NCI-H1092 (cell line): ENCODE measurements at regions not wholly inside any gene's neighbourhood (a gene's known extent, or its start where the extent isn't known, plus 50 kb on each side); places are given as distances from the start of the nearest gene placed in this dataset.
"Not testable (repeated sequence)": the region's sequence is repeated elsewhere in the genome, so short reads cannot be mapped to it uniquely, and the experiment has no call there.

Experiments
- DNase-seq: peaks from one replicate; lab custom pipeline; 2025; lab: John Stamatoyannopoulos, UW

DNA sequence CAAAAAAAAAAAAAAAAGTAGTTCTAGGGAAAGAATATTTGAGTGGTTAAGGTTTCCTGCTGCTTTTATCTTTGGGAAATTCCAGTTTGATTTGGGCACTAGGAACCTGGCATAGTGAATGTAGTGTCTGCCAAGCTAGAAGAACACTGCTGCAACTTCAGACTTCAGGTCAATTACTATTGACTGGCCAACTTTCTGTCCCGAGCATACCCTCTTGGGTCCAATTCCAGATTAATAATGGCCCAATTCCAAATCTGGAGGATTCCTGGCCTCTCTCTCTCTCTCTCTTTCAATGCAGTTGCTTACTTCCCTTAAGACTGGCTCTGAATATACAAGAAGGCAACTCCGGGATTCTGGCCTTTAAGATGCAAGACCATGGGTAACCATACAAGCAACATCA lies 74.9 kb downstream of the ANKEF1 start:
- no peak for DNase-seq

DNA sequence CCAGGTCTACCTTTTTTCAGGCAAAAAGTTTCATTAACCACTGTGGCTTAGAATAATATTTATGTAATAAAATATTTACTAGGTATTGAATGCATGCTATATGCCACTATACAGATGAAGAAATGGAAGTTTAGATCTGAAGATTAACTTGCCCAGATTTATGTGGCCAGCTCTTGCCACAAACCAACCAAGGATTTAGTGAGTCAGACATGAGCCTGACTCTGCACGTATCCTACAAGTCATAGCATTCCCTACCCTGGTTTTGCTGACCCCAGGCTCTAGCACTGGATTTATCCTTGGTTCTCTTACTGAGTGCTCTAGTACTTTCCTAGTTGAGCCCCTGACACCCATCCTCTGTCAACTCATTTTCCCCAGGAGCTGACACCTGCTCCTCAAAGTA lies 75.4 kb downstream of the ANKEF1 start:
- no peak for DNase-seq

DNA sequence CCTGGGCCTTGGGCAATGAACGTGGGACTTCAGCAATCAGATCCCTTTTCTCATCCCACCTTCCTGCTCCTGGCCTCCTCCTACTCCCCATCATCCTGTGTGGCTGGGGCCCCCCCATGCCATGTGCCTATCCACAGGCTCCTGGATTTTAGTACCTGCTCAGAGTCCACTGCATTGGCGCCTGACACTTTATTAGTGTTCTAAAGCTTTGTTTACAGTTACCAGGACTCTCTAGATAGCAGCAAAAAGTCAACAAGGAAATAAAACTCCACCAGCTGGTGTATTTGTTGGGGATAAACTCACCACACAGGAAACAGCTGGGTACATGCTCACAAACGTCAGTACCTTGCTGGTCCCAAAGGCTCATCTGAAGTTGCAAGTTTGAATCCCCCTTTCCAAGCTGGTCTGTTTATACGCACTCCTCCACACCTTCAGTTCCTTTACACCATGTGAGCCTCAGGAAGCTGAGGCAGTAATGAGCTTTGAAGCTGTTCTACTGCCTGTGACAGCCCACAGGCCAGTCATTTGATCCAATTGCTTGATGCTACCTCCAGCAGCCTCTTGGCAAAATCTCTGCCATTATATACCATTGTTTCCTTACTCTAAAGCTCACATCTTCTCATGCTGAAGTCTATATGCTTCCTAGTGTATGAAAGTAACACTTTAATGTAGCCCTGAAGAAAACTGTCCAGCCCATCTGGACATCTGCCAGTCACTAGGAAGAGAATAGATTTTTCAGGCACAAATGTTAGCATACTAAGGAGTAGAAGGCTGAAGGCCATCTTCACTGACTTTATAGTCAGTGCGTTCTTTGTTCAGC lies 76.6 kb downstream of the ANKEF1 start:
- DNase-seq = peak; percentile 7

DNA sequence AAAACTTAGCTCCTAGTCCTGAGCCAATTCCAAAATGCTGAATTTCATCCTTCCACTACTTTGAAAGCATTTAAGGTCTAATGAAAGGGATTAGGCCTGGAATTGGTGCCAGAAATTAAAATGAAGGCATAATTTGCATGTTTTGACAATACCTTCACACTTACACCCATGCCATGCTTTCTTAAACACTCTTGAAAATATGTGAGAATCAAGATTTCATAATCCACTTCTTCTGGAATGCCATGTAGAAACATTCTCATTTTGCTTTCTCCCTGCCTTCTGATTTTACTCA lies 77.1 kb downstream of the ANKEF1 start:
- no peak for DNase-seq

DNA sequence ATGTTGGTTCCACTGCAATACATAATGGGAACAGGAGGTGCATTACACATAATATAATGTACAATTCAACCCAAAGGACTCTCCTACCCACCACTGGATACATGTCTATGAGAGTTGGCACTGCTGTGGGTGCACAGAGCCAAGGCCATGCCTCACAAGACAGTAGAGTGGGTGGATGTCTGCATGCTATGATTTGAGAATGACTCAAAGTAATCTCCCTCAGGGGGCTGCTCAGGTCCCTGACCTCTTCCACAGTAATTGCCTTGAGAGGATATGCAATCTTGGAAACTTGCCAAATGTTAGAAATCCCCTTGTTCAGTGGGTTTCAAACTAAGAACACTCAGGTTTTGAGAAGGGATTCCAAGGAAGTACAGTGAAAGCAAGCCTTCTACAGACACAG lies 79.0 kb downstream of the ANKEF1 start:
- DNase-seq = no peak

DNA sequence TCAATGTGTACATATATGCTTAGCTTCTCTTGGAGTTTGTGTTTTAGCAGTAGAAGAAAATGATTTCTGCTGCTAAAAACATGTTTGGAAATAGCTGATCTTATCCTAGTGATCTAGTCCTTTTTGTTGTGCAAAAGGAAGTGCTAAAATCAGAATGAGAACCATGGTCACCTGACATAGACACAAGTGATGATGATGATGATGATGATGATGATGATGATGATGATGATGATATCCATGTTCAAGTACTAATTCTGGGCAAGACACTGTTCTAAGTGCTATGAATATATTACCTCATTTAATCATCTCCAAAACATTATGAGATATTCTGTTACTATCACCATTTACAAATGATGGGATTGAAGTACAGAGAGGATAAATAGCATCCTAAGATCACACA lies 79.8 kb downstream of the ANKEF1 start:
- no peak for DNase-seq

DNA sequence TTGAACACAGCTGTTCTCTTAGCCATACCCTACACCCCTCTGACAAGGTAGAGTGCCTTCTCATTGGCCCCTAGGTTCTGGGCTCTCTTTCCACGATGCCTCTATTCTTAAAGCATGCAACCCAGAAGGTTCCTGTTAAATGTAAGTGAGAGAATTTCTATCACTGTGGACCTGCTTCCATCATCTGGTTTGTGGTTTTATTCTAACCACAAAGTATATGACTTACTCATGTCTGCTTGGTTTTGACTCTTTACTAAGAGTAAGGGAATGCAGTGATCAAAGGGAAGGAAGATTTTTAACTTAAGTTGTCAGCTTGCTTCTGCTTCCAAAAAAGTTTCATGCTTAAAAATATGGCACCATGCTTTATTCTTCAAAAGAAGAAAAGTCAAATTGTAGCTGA lies 80.2 kb downstream of the ANKEF1 start:
- no peak for DNase-seq

DNA sequence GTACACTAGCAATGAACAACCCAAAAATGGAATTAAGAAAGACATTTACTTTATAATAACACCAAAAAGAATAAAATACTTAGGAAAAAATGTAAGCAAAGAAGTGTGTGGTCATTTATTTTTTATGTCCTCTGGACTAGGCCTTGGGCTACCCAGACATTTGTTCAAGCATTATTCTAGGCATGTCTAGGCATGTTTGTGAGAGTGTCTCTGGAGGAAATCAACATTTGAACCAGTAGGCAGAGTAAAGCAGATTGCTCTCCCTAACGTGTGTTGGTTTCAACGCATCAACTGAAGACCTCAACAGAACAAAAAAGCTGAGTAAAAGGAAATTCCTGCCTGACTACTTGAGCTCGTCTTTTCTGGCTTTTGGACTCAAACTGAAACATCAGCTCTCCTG lies 84.5 kb downstream of the ANKEF1 start:
- no peak for DNase-seq

DNA sequence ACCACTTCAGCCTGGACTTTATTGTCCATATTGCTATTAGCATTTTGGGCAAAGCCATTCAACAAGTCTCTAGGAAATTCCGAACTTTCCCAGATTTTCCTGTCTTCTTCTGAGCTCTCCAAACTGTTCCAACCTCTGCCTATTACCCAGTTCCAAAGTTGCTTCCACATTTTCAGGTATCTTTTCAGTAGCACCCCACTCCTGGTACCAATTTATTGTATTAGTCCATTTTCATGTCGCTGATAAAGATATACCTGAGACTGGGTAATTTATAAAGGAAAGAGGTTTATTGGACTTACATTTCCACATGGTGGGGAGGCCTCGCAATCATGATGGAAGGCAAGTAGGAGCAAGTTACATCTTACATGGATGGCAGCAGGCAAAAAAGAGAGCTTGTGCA lies 90.1 kb downstream of the ANKEF1 start:
- DNase-seq = not testable (repeated sequence)

DNA sequence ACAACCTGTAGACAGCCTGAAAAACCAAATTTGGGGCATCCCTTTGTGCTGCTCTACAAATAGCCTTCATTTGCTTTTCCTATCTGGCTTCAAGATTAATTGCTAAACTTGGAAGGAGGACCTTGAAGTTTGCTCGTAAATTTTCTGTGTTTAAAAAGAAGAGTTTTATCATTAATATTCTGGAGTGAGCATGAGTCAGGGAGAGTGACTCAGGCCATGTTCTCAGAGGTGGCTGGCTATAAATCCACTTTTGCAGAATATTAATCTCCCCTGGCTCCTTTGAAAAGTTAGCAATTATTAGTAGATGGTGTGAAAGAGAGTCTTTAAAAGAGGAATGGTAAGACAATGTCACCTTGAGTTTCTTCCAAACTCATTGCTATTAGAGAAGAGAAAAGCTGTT lies 91.0 kb downstream of the ANKEF1 start:
- DNase-seq = no peak

DNA sequence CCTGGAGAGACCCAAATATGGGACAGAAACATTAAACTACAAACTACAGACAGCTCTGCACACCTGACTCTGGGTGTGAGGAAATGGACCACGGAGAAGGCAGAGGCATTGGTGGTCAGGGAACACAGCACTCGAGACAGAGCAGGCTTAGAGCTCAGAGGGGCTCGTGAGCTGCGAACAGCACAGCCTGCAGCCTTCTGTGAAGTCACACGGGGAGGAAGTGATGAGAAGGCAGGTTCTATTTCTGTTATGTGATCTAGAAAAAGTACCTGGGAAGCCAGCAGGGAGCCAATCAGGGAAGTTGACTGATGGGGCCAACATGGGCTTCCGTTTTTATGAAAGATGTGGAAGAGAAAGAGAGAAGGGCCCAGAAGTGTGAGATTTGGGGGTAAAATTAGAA lies 88.9 kb upstream of the SNAP25 start:
- no peak for DNase-seq

DNA sequence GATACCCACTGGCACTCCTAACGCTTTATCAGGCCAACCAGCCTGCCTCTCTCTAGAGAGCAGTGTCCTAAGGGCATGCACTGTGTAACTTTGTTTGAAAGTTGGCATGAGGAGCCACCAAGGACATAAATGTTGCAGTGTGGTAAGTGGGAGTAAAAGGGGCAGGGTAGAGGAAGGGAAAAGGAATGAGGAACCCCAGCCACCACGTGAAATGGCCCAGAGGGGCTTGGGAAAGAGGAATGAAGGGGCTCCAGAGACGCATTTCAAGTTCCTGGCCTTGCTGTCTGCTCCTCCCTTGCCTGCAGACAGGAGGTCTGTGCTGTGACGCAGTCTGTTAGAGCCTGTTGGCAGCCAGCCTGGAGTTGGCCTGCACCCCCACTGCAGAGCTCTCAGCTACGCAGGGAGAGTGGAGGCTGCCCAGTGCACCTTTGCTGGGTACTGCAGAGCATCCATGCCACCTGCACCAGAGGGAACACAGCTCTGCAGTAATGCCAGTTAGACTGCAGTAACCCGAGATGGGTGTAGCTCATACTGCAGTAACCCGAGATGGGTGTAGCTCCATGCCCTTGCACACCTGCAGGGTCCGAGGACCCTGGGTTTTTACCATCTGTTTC lies 86.8 kb upstream of the SNAP25 start:
- DNase-seq = peak; percentile 85

DNA sequence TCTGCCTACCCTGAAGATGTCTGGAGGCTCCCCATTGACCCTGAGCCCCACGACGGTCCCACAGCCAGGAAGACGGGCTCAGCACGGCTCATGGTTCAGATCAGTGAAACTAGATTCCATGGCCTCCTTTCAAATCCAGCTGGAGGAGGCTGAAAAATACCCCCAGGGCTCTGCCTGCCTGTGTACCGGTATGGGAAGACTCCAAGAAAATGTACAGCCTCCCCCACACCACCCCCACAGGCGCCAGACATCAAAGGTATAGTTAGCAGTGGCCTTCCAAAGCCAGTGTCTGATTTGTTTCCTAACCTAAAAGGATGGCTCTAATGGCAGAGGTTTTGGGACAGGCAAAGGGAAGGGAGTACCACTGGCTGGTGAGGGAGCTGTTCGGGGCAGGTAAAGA lies 86.2 kb upstream of the SNAP25 start:
- no peak for DNase-seq

DNA sequence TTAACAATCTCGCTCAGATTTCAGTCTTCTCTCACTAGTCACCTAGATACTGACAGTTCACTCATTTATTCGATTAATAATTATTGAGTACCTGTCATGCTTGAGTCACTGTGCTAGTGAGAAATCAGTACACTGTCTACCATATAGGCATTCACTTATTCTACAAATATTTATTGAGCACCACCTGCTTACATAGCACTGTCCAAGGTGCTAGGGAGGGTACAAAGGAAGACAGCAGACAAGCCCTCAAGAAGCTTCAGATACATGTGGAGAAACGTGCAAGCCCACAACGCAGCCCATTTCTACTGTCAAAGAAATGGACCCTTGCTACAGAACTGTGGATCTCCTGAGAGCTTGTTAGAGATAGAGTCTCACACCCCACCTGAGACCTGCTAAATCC lies 85.1 kb upstream of the SNAP25 start:
- no peak for DNase-seq

DNA sequence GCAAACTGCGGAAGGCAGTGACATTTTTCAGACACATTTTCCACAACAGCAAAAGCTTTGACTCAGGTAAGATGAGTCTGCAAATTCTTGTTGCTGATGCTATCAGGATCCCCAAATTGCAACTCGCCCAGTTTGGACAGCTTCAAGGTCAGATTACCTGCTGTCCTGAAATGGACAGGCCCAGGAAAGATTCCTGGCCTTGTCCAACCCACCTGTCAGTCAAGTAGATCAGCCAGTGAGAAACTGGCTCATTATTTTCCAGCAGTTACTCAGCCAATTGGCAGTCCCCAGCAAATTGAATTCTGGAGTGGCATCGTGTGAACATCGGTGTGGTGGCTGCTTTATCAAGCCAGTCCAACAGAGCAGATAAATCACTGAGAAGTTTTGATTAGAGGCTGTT lies 84.5 kb upstream of the SNAP25 start:
- DNase-seq = no peak

DNA sequence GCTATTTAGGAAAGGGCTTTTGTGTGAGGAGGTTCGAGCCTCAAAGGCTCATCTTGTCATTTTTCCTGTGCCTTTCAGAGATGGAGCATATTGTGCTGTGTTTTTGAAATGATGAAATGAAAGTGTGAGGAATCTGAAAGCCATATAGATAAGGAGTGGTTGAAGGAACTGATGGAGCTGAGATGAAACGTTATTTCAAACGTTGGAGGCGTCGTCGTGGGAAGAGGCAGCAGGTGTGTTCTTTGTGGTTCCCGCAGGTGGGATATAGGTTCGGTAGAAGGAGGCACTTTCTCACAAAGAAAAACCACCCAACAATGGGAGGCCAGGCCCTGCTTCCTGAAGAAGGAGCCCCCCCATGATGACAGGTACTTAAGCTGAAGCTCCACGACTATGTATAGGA lies 83.2 kb upstream of the SNAP25 start:
- no peak for DNase-seq

DNA sequence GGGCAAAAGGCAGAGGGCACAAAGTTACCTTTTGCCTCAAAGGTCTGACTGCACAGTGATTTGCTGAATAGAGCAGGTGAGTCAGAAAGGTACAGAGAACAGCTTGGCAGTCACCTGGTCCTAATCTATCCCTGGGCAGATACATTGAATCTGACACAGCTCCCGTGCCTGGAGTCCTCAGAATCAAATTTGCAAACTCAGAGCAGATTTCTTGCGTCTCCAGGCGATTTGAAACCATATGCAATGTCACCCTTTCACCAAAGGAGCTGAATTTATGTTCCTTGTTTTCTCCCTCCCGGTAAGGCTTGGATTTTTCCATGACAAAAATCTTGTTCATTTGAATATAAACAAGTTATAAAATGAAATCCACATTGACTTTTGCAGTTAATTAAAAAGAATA lies 81.6 kb upstream of the SNAP25 start:
- DNase-seq = no peak

DNA sequence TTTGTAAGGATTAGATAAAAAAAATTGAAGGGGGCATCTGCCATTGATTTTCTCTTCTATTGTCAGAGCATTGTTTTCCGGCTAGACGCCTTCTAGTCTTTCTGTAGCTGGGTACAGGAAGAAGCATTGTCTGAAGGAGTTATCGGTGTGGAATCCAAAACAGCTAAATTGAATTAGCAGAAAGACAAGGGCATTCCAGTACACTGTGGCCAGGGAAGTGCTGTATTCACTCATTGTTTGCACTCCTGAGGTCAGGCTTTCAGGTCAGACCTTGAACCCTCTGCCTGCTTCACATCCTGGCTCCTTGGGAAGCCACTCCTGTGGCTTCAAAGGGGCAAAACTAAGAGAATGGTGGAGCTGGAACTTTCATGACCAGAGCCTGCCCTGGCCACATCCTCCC lies 81.1 kb upstream of the SNAP25 start:
- DNase-seq = no peak

DNA sequence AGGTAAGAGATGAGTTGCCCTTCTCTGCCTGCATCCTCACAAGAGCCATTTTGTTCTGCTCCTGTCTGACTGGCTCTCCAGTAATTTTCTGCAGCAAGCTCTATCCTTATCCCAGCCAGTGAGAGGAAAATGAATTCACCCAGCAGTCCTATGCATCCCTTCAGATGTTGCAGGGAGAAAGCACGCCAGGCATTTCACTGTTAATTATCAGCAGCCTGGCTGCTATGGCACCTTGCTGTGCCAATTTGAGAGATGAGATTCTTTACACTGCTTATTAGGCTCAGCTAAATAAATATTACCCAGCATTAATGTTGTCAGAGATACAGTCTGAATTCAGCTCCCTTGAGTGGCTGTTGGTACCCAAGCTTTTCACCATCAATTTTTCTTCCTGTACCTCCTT lies 61.1 kb upstream of the SNAP25 start:
- DNase-seq = no peak

DNA sequence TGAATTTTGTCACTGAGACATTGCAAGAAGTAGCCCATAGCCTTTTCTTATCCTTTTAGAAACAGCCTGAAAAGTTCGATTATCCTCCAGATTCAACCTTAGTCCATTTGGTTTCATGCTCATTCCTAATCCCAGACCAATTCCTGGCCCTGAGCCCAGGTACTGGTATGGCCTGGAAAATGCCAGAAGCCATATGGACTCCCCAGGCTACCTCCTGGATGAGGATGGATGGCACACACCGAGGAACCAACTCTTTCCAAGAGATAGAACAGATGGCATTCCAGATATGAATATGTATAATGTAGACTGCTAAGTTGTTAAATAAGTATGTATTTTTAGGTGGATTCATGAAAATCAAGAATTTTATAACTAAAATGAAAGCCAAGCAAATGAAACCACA lies 51.6 kb upstream of the SNAP25 start:
- no peak for DNase-seq

DNA sequence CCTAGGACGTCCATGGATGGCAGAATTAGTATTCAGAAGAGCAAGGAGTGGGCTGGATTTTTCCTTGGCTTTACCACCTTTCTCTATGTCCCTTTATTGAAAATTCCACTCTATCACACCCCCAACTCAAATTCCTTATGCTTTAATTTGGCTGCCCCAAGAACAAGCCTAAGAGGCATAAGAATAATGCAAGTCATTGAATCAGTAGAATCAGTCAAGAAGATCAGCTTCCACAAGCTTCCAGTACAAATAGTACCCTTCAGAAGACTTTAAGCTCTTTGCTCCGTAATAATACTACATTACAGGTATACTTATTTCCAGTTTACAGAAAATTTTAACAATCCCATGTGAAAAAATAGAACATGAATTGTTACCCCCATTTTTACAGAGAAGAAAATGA lies 51.0 kb upstream of the SNAP25 start:
- no peak for DNase-seq
